Superior temporal gyrus (tissue), 1 donor: ENCODE measurements at regions not wholly inside any gene's neighbourhood (a gene's known extent, or its start where the extent isn't known, plus 50 kb on each side); places are given as distances from the start of the nearest gene placed in this dataset.

Experiments used
- DNase-seq: peaks from one replicate; pipeline ENCODE4 v3.0.0-alpha.2; 2016; ENCODE audit errors: extremely low spot score

- no peak for DNase-seq
Measured at GRCh38 chr2:14558335-14558919, 74.1 kb upstream of the LRATD1 start.

- DNase-seq, result no peak
Measured at GRCh38 chr2:14560716-14561115, 71.8 kb upstream of the LRATD1 start.

- DNase-seq, result no peak
Measured at GRCh38 chr2:14563324-14563723, 69.2 kb upstream of the LRATD1 start.

GRCh38 chr2:14565666-14566065, 66.9 kb upstream of the LRATD1 start:
- no peak for DNase-seq

GRCh38 chr2:14567561-14567960, 65.0 kb upstream of the LRATD1 start:
- DNase-seq, result no peak

- no peak for DNase-seq
Measured at GRCh38 chr2:14569294-14569693, 63.2 kb upstream of the LRATD1 start.

- no peak for DNase-seq
Measured at GRCh38 chr2:14572633-14573032, 59.9 kb upstream of the LRATD1 start.

- no peak for DNase-seq
Measured at GRCh38 chr2:14577843-14578242, 54.7 kb upstream of the LRATD1 start.
